ENCODE measurements at regions not wholly inside any gene's neighbourhood (a gene's known extent, or its start where the extent isn't known, plus 50 kb on each side); places are given as distances from the start of the nearest gene placed in this dataset.

DNA sequence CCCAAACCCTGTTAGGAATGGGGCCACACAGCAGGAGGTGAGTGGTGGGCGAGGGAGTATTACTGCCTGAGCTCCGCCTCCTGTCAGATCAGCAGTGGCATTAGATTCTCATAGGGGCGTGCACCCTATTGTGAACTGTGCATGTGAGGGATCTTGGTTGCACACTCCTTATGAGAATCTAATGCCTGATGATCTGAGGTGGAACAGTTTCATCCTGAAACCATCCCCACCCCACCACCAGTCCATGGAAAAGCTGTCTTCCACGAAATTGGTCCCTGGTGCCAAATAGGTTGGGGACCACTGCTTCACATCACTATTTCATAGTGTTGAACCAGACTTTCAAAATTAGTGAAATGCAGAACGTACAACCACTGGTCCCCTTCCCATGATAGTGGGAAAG lies 57.9 kb upstream of the BICD1 start:
- no peaks in the 10 kb centered on the region for H3K36me3 ChIP-seq (ENCODE audit: control insufficient read depth in 2 of 2, extremely low read depth in 1 of 2, insufficient read depth in 2 of 2, low read length in 2 of 2)
- no peaks in the 10 kb centered on the region for H4K20me1 ChIP-seq (ENCODE audit: control insufficient read depth, extremely low read depth, insufficient read depth, low read length)
- dilution Hi-C loops (cut with MboI; ENCODE audit: extremely low pct_ligation_motif_present, low sequenced_read_pairs) = no loop called here
- no peak for DNase-seq (ENCODE audit: low read depth, low spot score)
- H3K27me3 ChIP-seq (ENCODE audit: control insufficient read depth, extremely low read depth, insufficient read depth, low read length) = no peaks in the 10 kb centered on the region
- peaks cover 4% of the 10 kb centered on the region for H3K9me3 ChIP-seq (ENCODE audit: control insufficient read depth, low read depth, low read length)
- H3K9ac ChIP-seq (ENCODE audit: control insufficient read depth, extremely low read depth, insufficient read depth, low read length) = no peak overlapping the region
- TF ChIP-seq EZH2 (IDR thresholded peaks at IDR 0.05; ENCODE audit: low read length) = no peak
- TF ChIP-seq, protein P1, sequence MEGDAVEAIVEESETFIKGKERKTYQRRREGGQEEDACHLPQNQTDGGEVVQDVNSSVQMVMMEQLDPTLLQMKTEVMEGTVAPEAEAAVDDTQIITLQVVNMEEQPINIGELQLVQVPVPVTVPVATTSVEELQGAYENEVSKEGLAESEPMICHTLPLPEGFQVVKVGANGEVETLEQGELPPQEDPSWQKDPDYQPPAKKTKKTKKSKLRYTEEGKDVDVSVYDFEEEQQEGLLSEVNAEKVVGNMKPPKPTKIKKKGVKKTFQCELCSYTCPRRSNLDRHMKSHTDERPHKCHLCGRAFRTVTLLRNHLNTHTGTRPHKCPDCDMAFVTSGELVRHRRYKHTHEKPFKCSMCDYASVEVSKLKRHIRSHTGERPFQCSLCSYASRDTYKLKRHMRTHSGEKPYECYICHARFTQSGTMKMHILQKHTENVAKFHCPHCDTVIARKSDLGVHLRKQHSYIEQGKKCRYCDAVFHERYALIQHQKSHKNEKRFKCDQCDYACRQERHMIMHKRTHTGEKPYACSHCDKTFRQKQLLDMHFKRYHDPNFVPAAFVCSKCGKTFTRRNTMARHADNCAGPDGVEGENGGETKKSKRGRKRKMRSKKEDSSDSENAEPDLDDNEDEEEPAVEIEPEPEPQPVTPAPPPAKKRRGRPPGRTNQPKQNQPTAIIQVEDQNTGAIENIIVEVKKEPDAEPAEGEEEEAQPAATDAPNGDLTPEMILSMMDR (optimal IDR thresholded peaks at IDR 0.05 in 1 of 3, IDR thresholded peaks at IDR 0.05 in 1 of 3, conservative IDR thresholded peaks at IDR 0.05 in 1 of 3; ENCODE audit: extremely low read depth in 1 of 3, insufficient read depth in 2 of 3, low read length in 3 of 3) = no peak
- H2AFZ ChIP-seq (ENCODE audit: control insufficient read depth, low read length) = no peak overlapping the region
- no peak for FAIRE-seq
- no peaks in the 10 kb centered on the region for H3K79me2 ChIP-seq (ENCODE audit: control insufficient read depth, insufficient read depth, low read length)
- H3K4me1 ChIP-seq (ENCODE audit: control insufficient read depth, extremely low read depth, insufficient read depth, low read length) = peaks cover 4% of the 10 kb centered on the region
- H3K27ac ChIP-seq (ENCODE audit: control insufficient read depth, insufficient read depth, low read length) = no peak overlapping the region
- no peak overlapping the region for H3K4me2 ChIP-seq (ENCODE audit: control insufficient read depth, extremely low read depth, insufficient read depth, low read depth, low read length)
- H3K9me1 ChIP-seq (ENCODE audit: control insufficient read depth, extremely low read depth, insufficient read depth, low read length) = no peaks in the 10 kb centered on the region
- H3K4me3 ChIP-seq (ENCODE audit: control insufficient read depth in 2 of 3, extremely low read depth in 1 of 3, insufficient read depth in 2 of 3, low read depth in 1 of 3, low read length in 3 of 3) = no peak overlapping the region

DNA sequence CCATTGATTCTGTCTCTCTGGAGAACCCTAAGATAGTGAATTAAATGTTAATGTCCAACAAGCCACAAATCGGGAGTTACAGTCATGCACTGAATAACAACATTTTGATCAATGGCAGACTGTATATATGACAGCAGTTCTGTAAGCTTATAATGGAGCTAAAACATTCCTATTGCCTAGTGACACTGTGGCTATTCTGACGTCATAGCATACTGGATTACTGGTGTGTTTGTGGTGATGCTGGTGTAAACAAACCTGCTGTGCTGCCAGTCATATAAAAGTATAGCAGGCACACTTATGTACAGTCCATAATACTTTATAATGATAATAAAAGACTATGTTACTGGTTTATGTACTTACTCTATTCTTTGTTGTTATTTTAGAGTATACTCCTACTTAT lies 56.7 kb upstream of the BICD1 start:
- H3K27ac ChIP-seq (ENCODE audit: control insufficient read depth, insufficient read depth, low read length) = no peak overlapping the region
- H2AFZ ChIP-seq (ENCODE audit: control insufficient read depth, low read length) = no peak overlapping the region
- no peak overlapping the region for H3K4me3 ChIP-seq (ENCODE audit: control insufficient read depth in 2 of 3, extremely low read depth in 1 of 3, insufficient read depth in 2 of 3, low read depth in 1 of 3, low read length in 3 of 3)
- no peaks in the 10 kb centered on the region for H3K27me3 ChIP-seq (ENCODE audit: control insufficient read depth, extremely low read depth, insufficient read depth, low read length)
- TF ChIP-seq, protein P1 (optimal IDR thresholded peaks at IDR 0.05 in 1 of 3, IDR thresholded peaks at IDR 0.05 in 1 of 3, conservative IDR thresholded peaks at IDR 0.05 in 1 of 3; ENCODE audit: extremely low read depth in 1 of 3, insufficient read depth in 2 of 3, low read length in 3 of 3) = no peak
- no peak for TF ChIP-seq EZH2 (IDR thresholded peaks at IDR 0.05; ENCODE audit: low read length)
- H3K4me1 ChIP-seq (ENCODE audit: control insufficient read depth, extremely low read depth, insufficient read depth, low read length) = peaks cover 4% of the 10 kb centered on the region
- DNase-seq (ENCODE audit: low read depth, low spot score) = no peak
- H3K9me1 ChIP-seq (ENCODE audit: control insufficient read depth, extremely low read depth, insufficient read depth, low read length) = no peaks in the 10 kb centered on the region
- FAIRE-seq = no peak
- dilution Hi-C loops (cut with MboI; ENCODE audit: extremely low pct_ligation_motif_present, low sequenced_read_pairs) = no loop called here
- H3K9ac ChIP-seq (ENCODE audit: control insufficient read depth, extremely low read depth, insufficient read depth, low read length) = no peak overlapping the region
- no peaks in the 10 kb centered on the region for H3K9me3 ChIP-seq (ENCODE audit: control insufficient read depth, low read depth, low read length)
- no peaks in the 10 kb centered on the region for H3K79me2 ChIP-seq (ENCODE audit: control insufficient read depth, insufficient read depth, low read length)
- no peaks in the 10 kb centered on the region for H4K20me1 ChIP-seq (ENCODE audit: control insufficient read depth, extremely low read depth, insufficient read depth, low read length)
- H3K4me2 ChIP-seq (ENCODE audit: control insufficient read depth, extremely low read depth, insufficient read depth, low read depth, low read length) = no peak overlapping the region
- no peaks in the 10 kb centered on the region for H3K36me3 ChIP-seq (ENCODE audit: control insufficient read depth in 2 of 2, extremely low read depth in 1 of 2, insufficient read depth in 2 of 2, low read length in 2 of 2)
